H1 (cell line): ENCODE measurements at regions not wholly inside any gene's neighbourhood (a gene's known extent, or its start where the extent isn't known, plus 50 kb on each side); places are given as distances from the start of the nearest gene placed in this dataset.

Source experiments
- CTCF ChIA-PET: fragments of 300-600 bp; sonication (Branson Sonifier 250); formaldehyde crosslinking; loops from one replicate; lab custom pipeline; 2021; ENCODE audit not compliant: partially characterized antibody; lab: Charles Lee
- POLR2A ChIA-PET: fragments of 300-600 bp; sonication (Branson Sonifier 250); formaldehyde crosslinking; loops from one replicate; lab custom pipeline; 2021; ENCODE audit warnings: inconsistent platforms; ENCODE audit not compliant: partially characterized antibody; lab: Charles Lee
- DNase-seq, 2 experiments: peaks; one replicate each; pipeline versions ENCODE4 v3.0.0 to v3.0.0-alpha.2; 2010 to 2022; ENCODE audit warnings: low spot score in 2 of 2, low read depth in 1 of 2, mixed read lengths in 1 of 2
- FAIRE-seq: peaks from 2 replicates; lab custom pipeline; 2011; peaks lifted over from hg19 to GRCh38; lab: Jason Lieb, UNC
- H2AFZ ChIP-seq: 2 replicates; pipeline ENCODE4 v1.8.1; 2012; ENCODE audit warnings: low read length, inconsistent platforms
- H2AK5ac ChIP-seq: 2 replicates; pipeline ENCODE4 v1.6.1; 2013; ENCODE audit warnings: low read depth, low read length
- H2BK120ac ChIP-seq: replicated peaks from 2 replicates; pipeline ENCODE3; 2013; ENCODE audit warnings: low read depth, low read length, inconsistent platforms
- H2BK12ac ChIP-seq: 2 replicates; pipeline ENCODE4 v1.6.1; 2013; ENCODE audit warnings: low read depth, low read length
- H2BK15ac ChIP-seq: 2 replicates; pipeline ENCODE4 v1.6.1; 2013; ENCODE audit warnings: low read length
- H2BK20ac ChIP-seq: 2 replicates; pipeline ENCODE4 v1.6.1; 2013; ENCODE audit warnings: low read length
- H2BK5ac ChIP-seq: 2 replicates; pipeline ENCODE4 v1.6.1; 2013; ENCODE audit warnings: low read depth, low read length
- H3K14ac ChIP-seq: 2 replicates; pipeline ENCODE4 v1.6.1; 2013; ENCODE audit warnings: inconsistent platforms; ENCODE audit not compliant: insufficient read length
- H3K18ac ChIP-seq: 2 replicates; pipeline ENCODE4 v1.6.1; 2013; ENCODE audit warnings: low read length; ENCODE audit errors: extremely low read depth
- H3K23ac ChIP-seq: 2 replicates; pipeline ENCODE4 v1.6.1; 2013; ENCODE audit warnings: inconsistent platforms; ENCODE audit not compliant: insufficient read length
- H3K23me2 ChIP-seq: 2 replicates; pipeline ENCODE4 v1.6.1; 2013; ENCODE audit warnings: low read depth, low read length
- H3K27ac ChIP-seq: 2 replicates; pipeline ENCODE4 v1.6.1; 2011; ENCODE audit warnings: low read depth, low read length, inconsistent platforms
- H3K27me3 ChIP-seq, 4 experiments: replicated peaks in 1 of 4; 1 replicate in 1 of 4; 2 replicates in 3 of 4; pipeline versions ENCODE4 v1.6.1 to v1.8.1; 2011 to 2013; ENCODE audit warnings: low read length in 3 of 4, mild to moderate bottlenecking in 3 of 4, inconsistent platforms in 2 of 4, mixed read lengths in 2 of 4, moderate library complexity in 1 of 4; ENCODE audit not compliant: control insufficient read depth in 3 of 4, insufficient read depth in 3 of 4; ENCODE audit errors: extremely low read depth in 1 of 4
- H3K36me3 ChIP-seq, 4 experiments: 2 replicates each; pipeline versions ENCODE4 v1.6.1 to v1.8.1; 2011 to 2013; ENCODE audit warnings: mild to moderate bottlenecking in 4 of 4, low read length in 3 of 4, moderate library complexity in 2 of 4, control low read depth in 1 of 4, inconsistent platforms in 1 of 4; ENCODE audit not compliant: insufficient read depth in 4 of 4, control insufficient read depth in 2 of 4
- H3K4ac ChIP-seq: replicated peaks from 2 replicates; pipeline ENCODE3; 2013; ENCODE audit warnings: low read length, low read depth, mixed read lengths, inconsistent platforms; ENCODE audit not compliant: insufficient read length
- H3K4me1 ChIP-seq, 4 experiments: replicated peaks in 1 of 4; 1 replicate in 1 of 4; 2 replicates in 3 of 4; pipeline versions ENCODE4 v1.6.1 to v1.8.1; 2011 to 2013; ENCODE audit warnings: low read length in 3 of 4, inconsistent platforms in 2 of 4, mixed read lengths in 1 of 4; ENCODE audit not compliant: insufficient read depth in 4 of 4, control insufficient read depth in 3 of 4
- H3K4me2 ChIP-seq, 2 experiments: 2 replicates each; pipeline versions ENCODE4 v1.6.1 to v1.8.1; 2011 to 2013; ENCODE audit warnings: low read depth in 2 of 2, low read length in 2 of 2, control low read depth in 1 of 2, inconsistent platforms in 1 of 2, mild to moderate bottlenecking in 1 of 2; ENCODE audit not compliant: insufficient read depth in 1 of 2
- H3K4me3 ChIP-seq, 4 experiments: fragments of 200-600, 300-600 bp in 1 of 4; sonication (generic), shearing (Covaris generic), sonication (Bioruptor Twin) in 1 of 4; 2 replicates each; pipeline versions ENCODE4 v1.5.1 to v1.8.1; 2011 to 2016; ENCODE audit warnings: low read length in 4 of 4, low read depth in 3 of 4, control low read depth in 2 of 4, inconsistent platforms in 2 of 4, mild to moderate bottlenecking in 2 of 4, mixed read lengths in 1 of 4, moderate library complexity in 1 of 4; ENCODE audit not compliant: insufficient read depth in 2 of 4; ENCODE audit errors: extremely low read depth in 1 of 4
- H3K56ac ChIP-seq: replicated peaks from 2 replicates; pipeline ENCODE3; 2013; ENCODE audit warnings: low read depth, mild to moderate bottlenecking, mixed read lengths, low read length, inconsistent platforms; ENCODE audit not compliant: insufficient read length
- H3K79me1 ChIP-seq: 2 replicates; pipeline ENCODE4 v1.6.1; 2013; ENCODE audit warnings: low read depth, low read length, control low read depth
- H3K79me2 ChIP-seq, 2 experiments: 2 replicates each; pipeline versions ENCODE4 v1.6.1 to v1.8.1; 2012 to 2013; ENCODE audit warnings: low read length in 2 of 2, mild to moderate bottlenecking in 2 of 2, inconsistent platforms in 1 of 2; ENCODE audit not compliant: insufficient read depth in 2 of 2, control insufficient read depth in 1 of 2
- H3K9ac ChIP-seq, 4 experiments: replicated peaks in 1 of 4; 1 replicate in 1 of 4; 2 replicates in 3 of 4; pipeline versions ENCODE4 v1.6.1 to v1.8.1; 2011 to 2013; ENCODE audit warnings: low read depth in 3 of 4, low read length in 3 of 4, control low read depth in 2 of 4, mild to moderate bottlenecking in 2 of 4, moderate library complexity in 2 of 4, inconsistent platforms in 1 of 4; ENCODE audit errors: extremely low read depth in 1 of 4
- H3K9me3 ChIP-seq, 2 experiments: 2 replicates each; pipeline versions ENCODE4 v1.6.1 to v1.8.1; 2012 to 2013; ENCODE audit warnings: mild to moderate bottlenecking in 2 of 2, moderate library complexity in 2 of 2, control low read depth in 1 of 2, inconsistent platforms in 1 of 2, low read depth in 1 of 2, low read length in 1 of 2, mixed read lengths in 1 of 2; ENCODE audit not compliant: insufficient read depth in 2 of 2
- H4K20me1 ChIP-seq, 2 experiments: replicated peaks in 1 of 2; 2 replicates each; pipeline versions ENCODE3 to v1.8.1; 2011 to 2013; ENCODE audit warnings: inconsistent platforms in 2 of 2, low read length in 2 of 2, mild to moderate bottlenecking in 1 of 2; ENCODE audit not compliant: insufficient read depth in 2 of 2, control insufficient read depth in 1 of 2
- H4K5ac ChIP-seq: 2 replicates; pipeline ENCODE4 v1.6.1; 2013; ENCODE audit warnings: low read length, low read depth, mixed read lengths, inconsistent platforms; ENCODE audit not compliant: insufficient read length
- H4K8ac ChIP-seq: 2 replicates; pipeline ENCODE4 v1.8.0; 2013; ENCODE audit warnings: mild to moderate bottlenecking, moderate library complexity, low read length, inconsistent platforms; ENCODE audit not compliant: insufficient read depth; ENCODE audit errors: extremely low read depth
- H4K91ac ChIP-seq: replicated peaks from 2 replicates; pipeline ENCODE3; 2013; ENCODE audit warnings: low read length, mixed read lengths, inconsistent platforms; ENCODE audit not compliant: insufficient read length
- BCL11A ChIP-seq, 2 experiments: IDR thresholded peaks; one replicate each; pipeline ENCODE4 v1.6.1; 2011; ENCODE audit warnings: low read depth in 2 of 2, low read length in 2 of 2, mild to moderate bottlenecking in 2 of 2
- CHD2 ChIP-seq: IDR thresholded peaks from 2 replicates; pipeline ENCODE4 v1.6.1; 2012; ENCODE audit warnings: low read length, improper control_type of control experiment
- CREB1 ChIP-seq: IDR thresholded peaks from 2 replicates; pipeline ENCODE4 v1.6.1; 2012; ENCODE audit warnings: inconsistent platforms
- KDM4A ChIP-seq: IDR thresholded peaks from one replicate; pipeline ENCODE4 v1.7.1; 2012; ENCODE audit warnings: low read depth, mild to moderate bottlenecking, moderate library complexity, low read length, inconsistent platforms; ENCODE audit not compliant: severe bottlenecking
- NANOG ChIP-seq: IDR thresholded peaks from 2 replicates; pipeline ENCODE4 v1.6.1; 2011; ENCODE audit warnings: low read length, low read depth, mild to moderate bottlenecking, inconsistent platforms; ENCODE audit not compliant: insufficient read depth, poor library complexity, severe bottlenecking
- SIN3A ChIP-seq, 2 experiments: IDR thresholded peaks in 1 of 2; conservative IDR thresholded peaks in 1 of 2; 2 replicates each; pipeline ENCODE4 v1.6.1; 2011 to 2012; ENCODE audit warnings: low read length in 2 of 2, improper control_type of control experiment in 1 of 2, low read depth in 1 of 2, mild to moderate bottlenecking in 1 of 2
- SIRT6 ChIP-seq: IDR thresholded peaks from one replicate; pipeline ENCODE4 v1.7.1; 2012; ENCODE audit warnings: low read length, inconsistent platforms
- WGBS, 2 experiments: shearing (Covaris generic) in 1 of 2; methylation state at CpG; one replicate each; pipeline versions ENCODE4 v1.1.6 to v1.1.7; 2013 to 2015; ENCODE audit warnings: low lambda C conversion rate in 2 of 2, mixed read lengths in 2 of 2, inconsistent platforms in 1 of 2, low coverage in 1 of 2, missing lambda C conversion rate in 1 of 2; ENCODE audit not compliant: insufficient replicate concordance in 2 of 2, insufficient coverage in 1 of 2, insufficient read length in 1 of 2; ENCODE audit errors: extremely low coverage in 1 of 2, missing lambda C conversion rate in 1 of 2; 5-methylcytosine and 5-hydroxymethylcytosine counted together

DNA sequence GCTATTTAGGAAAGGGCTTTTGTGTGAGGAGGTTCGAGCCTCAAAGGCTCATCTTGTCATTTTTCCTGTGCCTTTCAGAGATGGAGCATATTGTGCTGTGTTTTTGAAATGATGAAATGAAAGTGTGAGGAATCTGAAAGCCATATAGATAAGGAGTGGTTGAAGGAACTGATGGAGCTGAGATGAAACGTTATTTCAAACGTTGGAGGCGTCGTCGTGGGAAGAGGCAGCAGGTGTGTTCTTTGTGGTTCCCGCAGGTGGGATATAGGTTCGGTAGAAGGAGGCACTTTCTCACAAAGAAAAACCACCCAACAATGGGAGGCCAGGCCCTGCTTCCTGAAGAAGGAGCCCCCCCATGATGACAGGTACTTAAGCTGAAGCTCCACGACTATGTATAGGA is 83.2 kb upstream of the SNAP25 start (continued):
- TF ChIP-seq SIRT6 = no peak

DNA sequence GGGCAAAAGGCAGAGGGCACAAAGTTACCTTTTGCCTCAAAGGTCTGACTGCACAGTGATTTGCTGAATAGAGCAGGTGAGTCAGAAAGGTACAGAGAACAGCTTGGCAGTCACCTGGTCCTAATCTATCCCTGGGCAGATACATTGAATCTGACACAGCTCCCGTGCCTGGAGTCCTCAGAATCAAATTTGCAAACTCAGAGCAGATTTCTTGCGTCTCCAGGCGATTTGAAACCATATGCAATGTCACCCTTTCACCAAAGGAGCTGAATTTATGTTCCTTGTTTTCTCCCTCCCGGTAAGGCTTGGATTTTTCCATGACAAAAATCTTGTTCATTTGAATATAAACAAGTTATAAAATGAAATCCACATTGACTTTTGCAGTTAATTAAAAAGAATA is 81.6 kb upstream of the SNAP25 start:
- Histone ChIP-seq H3K36me3 (no peaks in the 10 kb centered on the region), H3K79me2 (no peaks in the 10 kb centered on the region), H2BK20ac (no peak overlapping the region), H2BK5ac (no peak overlapping the region), H4K5ac (no peak overlapping the region), H3K27me3 (no peaks in the 10 kb centered on the region; a peak in 1 of 7 replicates), H3K14ac (no peak overlapping the region), H3K4me3 (no peak overlapping the region), H4K8ac (no peak overlapping the region), H3K9ac (no peak overlapping the region), H2AFZ (no peak overlapping the region), H3K4me2 (no peak overlapping the region), H3K4ac (no peak overlapping the region), H2BK15ac (no peak overlapping the region), H3K4me1 (peaks cover 2 to 8% (median 5%) of the 10 kb centered on the region in 4 experiments), H4K20me1 (no peaks in the 10 kb centered on the region), H2BK12ac (no peak overlapping the region), H4K91ac (no peak overlapping the region), H3K9me3 (no peaks in the 10 kb centered on the region), H3K79me1 (no peaks in the 10 kb centered on the region), H3K56ac (no peak overlapping the region), H3K23ac (no peak overlapping the region), H2BK120ac (no peak overlapping the region), H2AK5ac (no peak overlapping the region), H3K23me2 (no peaks in the 10 kb centered on the region; the same call in 1 of the 2 replicates), H3K27ac (no peak overlapping the region), H3K18ac (no peak overlapping the region)
- ChIA-PET POLR2A (no interaction called here), CTCF (interaction anchor here (1.1 to 4.7 kb wide), 2 partner anchors 43 to 46 kb away, joined by 3 to 22 read pairs; no protein-coding TSS in a partner anchor)
- TF ChIP-seq SIN3A (conservative IDR thresholded peaks at IDR 0.05 in 1 of 2, IDR thresholded peaks at IDR 0.05 in 1 of 2; ENCODE audit: low read depth in 1 of 2, low read length in 2 of 2) = no peak
- no peak for TF ChIP-seq BCL11A (IDR thresholded peaks at IDR 0.05; ENCODE audit: low read depth in 2 of 2, low read length in 2 of 2)
- no peak for TF ChIP-seq KDM4A
- TF ChIP-seq NANOG = no peak
- TF ChIP-seq CHD2 = no peak
- no peak for TF ChIP-seq CREB1
- no peak for FAIRE-seq
- WGBS, 2 experiments = 90% methylated on average over 4 of the region's 4 CpGs; no CpG with 5 or more reads in 1 of the 2 experiments
- no peak for DNase-seq
